GM18517 (cell line): ENCODE measurements at regions not wholly inside any gene's neighbourhood (a gene's known extent, or its start where the extent isn't known, plus 50 kb on each side); places are given as distances from the start of the nearest gene placed in this dataset.

Experiments used
- ATAC-seq: cut with Tn5 transposase; IDR thresholded peaks from one replicate; pipeline ENCODE4 v1.9.1; 2021; ENCODE audit warnings: mild to moderate bottlenecking, moderate library complexity; ENCODE audit not compliant: unreplicated experiment

DNA sequence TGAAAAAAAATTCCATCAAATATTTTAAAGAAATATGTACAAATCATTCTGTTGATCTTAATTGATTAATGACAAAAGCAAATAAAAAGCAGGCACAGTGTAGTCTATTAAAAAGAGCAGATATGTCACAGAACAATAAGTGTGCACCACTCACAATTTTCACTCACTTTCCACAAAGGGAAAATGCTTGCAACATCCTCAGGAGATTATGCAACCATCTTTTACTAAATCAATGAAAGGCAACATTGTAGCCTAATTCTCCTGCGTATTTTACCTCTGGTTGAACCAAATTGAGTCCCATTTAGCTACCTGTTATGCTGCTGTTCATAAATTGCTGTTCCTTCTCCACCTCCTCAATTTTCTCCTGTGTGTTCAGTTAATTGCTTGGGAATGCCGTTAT, 1346.8 kb upstream of the PIK3C3 start:
- ATAC-seq: no peak

DNA sequence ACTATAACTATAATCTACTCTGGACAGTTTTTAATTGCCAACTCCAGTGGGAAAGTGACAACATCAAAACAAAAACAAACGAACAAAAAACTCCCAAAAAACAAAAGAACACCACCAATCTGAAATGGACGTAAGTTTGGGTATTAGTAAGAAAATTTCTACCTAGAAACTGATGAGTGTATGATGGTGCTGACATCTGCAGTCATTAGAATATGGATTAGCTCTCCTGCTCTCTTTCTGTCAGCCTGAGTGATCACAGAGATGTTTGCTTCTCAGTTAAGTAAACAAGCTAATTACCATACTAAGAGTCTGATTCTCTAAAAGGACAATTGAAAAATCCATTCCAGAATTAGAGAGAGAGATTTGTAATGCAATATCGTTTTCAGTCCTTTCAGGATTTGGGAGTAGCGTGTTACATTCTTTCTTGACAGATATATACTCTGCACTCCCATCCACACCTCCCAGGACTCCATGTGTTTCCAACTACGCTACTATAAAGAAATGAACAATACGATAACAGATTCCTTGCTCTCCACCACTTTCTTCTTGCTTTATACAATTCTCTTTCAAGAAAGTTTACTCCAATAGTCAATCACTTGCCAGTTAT, 1347.4 kb upstream of the PIK3C3 start:
- ATAC-seq: no peak

DNA sequence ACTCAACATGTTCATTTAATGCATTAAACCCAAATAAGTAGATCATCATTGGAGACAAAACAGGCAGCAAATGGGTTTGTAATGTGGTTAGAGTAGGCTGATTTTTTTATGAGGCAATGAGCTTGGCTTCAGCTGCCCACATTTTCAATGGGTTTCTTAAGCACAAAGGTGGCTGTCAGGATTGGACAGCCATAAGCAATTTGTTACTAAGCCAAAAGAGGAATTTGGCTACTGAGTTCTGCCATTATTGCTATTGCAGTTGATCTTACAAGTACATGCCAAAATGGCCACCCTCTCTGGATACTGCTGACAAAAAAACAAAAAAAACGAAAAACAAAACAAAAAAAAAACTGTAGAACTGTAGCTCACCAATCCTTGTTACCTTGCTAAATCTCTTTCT, 1348.0 kb upstream of the PIK3C3 start:
- no peak for ATAC-seq

DNA sequence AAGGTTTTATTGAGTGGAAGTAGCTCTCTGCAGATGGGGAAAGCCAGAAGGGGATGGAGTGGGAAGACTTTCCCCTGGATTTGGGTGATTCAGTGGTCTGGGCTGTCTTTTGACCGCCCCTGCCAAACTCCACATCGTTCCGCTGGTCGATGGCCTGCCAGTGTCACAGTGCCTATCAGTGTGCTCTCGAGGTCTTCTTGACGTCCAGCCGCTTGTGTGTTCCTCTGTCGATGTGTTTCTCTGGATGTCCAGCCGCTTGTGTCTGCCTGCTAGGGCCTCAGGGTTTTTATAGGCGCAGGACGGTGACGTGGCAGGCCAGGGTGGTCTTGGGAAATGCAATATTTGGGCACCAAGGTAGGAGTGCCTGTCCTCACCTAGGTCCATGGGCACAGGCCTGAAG, 1371.4 kb upstream of the PIK3C3 start:
- ATAC-seq: no peak

DNA sequence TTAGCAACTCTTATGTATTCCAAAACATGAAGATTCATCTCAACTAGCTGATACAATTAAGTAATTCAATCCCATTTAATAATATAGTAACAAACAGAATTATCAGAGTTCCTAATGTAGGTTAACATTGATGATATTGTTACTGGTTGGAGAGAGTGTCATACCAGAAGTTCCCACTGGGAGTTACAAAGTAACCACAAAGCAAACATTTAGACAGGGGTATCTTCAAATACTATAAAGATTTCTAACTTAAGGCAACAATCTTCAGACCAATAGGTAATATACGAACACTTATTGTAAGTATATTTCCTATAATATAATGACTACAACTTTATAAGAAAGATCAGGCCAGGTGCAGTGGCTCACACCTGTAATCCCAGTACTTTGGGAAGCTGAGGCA, 1372.9 kb upstream of the PIK3C3 start:
- no peak for ATAC-seq

DNA sequence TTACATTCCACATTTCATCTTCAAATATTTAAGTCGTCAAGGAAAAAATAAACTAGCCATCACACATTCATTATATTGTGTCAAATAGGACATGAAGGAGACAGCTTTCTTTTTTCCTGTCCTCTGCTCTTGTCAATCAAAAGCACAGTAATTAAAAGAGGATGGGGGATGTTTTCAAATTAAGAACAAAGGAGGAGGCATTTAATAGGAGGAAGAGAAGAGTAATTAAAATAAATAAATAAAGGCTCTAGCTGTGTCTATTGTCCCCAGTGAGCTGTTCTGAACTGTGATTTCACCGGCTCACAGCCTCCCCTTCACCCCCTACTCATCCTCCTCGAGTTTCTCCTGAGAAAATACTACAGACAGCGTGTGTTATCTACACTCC, 1377.1 kb upstream of the PIK3C3 start:
- no peak for ATAC-seq

DNA sequence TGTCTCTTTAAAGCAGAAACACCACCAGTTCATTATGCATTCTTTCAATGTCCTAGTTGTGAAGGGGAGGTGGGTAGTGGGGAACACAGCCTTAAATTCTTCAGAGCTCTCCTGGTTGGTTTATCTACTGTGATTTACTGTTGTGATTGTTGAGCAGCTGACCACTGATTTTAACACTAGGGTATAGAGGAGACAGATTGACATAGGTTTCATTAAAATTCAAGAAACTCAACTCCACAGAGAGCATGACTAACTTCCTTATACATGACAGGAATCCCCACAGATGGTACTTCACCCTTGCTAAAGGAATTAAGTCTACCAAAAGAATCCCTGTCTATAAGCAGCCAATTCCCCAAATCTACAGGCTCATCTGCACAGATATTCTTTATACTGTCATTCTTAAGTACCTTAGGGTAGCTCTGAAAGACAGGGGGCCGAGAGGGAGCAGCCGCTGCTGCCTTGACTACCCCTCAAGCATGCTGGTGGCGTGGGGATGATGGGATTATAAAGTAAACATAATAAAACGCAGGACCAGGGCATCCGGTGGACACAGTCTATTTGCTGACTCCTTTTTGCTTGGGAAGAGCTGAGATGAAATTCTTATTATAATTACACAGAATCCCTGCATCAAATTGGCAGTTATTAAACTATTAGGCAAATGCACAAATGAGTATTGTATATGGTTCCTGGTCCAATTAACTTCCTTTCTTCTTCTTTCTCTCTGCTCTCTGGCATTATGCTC, 1377.6 kb upstream of the PIK3C3 start:
- ATAC-seq: no peak

DNA sequence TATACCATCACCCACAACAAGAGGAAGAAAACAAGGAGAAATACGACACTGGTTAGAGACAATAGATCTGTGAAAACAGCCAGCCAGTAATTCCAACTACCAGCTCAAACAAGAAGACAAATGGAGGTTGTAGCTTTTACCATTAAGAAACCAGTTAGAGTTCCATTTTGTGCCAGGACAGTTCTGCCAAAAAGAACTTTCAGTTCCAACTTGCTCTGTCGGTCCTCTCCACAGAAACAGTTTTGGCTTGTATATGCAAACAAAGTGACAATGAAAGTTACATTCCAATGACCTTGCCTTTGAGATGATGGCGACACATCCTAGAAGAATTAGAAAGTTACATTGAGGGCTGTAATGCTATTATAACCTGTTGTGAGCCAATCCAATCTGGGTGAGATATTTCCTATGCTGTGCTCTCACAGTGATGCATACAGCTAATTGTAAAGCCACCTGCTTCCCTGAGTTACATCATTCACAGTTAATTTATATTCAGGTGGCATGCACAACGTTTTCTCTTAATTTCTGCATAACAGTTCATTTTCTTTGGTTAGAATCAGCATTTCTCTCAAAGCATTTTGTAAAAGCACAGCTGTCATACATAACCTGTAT, 1378.4 kb upstream of the PIK3C3 start:
- no peak for ATAC-seq

DNA sequence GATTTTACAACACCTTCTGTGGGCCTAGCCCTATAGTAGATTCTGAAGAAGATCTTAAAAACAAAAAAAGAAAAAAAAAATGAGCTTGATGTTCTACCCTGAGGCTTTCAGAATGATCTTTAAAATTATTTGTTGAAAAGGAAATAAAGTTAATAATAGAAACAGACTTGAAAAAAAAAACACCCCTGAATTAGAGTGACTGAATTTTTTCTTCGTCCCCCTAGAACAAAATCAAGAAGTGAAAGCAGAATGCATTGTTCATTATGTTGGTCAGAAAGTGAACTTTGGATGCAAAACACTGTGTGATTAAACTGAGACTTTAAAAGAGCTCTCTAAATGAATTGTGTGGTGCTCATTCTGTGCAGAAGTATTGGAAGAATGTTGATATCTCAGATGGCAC, 1384.4 kb upstream of the PIK3C3 start:
- ATAC-seq: no peak

DNA sequence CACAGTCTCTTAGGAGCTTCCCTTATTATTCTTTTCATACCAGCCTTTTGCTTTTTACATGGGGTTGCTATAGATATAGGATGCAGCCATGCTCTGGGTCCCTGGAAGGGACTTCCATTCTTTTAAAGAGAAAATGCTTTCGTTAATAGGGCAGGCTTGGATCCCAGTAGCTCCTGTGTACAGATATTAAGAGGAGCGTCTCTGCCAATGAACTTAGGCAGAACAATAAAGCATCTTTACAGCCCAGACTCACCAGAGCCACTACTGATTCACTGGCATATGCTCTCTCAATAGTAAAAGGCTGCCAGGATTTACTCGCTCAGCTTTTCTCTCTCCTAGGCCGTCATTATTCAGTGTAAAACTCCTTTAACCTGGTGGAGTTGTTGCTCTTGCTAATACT, 1385.4 kb upstream of the PIK3C3 start:
- no peak for ATAC-seq

DNA sequence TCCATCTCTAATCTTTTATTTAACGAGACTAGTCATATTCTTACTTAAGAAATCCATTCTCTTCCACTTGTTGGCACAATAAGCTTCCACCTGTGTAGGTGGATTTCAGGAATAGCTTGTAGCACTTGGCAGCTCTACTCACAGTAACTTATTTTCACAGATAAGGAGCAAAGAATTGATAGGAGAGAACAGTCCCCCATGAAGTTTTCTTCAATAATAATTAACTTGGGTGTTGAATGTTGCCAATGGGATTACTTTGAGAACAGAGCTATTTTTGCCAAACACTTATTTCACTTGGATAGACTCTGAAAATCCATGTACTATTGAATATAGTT, 1388.6 kb upstream of the PIK3C3 start:
- ATAC-seq: no peak

DNA sequence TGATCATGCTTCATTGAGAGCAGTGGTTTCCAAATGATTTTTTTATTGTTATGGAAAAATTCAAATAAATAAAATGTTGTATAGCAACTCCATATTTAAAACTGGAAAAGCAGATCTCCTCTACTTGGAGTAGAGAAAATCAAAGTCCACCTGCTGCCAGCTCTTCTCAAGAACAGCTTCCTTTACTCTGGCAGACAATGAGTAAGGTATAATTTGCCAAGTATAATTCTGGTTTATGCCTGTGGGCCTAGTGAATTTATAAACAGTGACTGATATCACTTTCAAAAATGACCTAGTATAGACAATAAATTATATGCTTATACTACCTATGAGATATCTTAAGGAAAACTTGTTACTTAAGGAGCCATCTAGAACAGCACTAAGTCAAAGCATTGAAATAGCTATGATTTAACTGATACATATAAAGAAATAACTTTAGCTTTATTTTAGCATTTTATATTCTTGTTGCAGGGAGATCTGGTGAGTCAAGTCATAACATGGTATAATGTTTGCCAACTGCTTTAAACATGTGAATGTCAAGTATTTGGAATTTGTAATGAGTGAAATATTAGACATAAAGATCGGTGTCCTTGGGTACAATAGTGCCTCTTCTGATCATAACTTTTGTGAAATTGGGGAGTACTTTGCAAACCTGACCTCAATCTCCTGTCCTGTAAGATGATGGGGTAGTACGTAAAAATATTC, 1389.1 kb upstream of the PIK3C3 start:
- ATAC-seq: no peak

DNA sequence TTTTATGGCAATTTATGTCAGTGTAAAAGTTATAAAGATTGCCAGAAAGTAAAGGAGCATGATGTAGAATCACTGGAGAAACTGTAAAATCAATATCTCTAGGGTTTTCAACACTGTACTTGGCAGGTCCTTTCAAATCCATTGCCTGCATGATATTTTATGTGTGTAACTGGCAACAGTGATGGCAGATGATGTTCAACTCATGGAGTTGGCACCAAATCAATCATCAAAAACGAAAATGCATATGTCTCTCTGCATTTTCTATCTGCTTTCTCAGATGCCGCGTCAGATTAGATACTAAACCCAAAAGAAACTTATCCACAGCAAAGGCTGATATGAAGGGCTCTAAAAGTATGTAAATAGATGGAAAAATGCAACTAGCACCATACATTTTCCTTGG, 1395.5 kb upstream of the PIK3C3 start:
- no peak for ATAC-seq

DNA sequence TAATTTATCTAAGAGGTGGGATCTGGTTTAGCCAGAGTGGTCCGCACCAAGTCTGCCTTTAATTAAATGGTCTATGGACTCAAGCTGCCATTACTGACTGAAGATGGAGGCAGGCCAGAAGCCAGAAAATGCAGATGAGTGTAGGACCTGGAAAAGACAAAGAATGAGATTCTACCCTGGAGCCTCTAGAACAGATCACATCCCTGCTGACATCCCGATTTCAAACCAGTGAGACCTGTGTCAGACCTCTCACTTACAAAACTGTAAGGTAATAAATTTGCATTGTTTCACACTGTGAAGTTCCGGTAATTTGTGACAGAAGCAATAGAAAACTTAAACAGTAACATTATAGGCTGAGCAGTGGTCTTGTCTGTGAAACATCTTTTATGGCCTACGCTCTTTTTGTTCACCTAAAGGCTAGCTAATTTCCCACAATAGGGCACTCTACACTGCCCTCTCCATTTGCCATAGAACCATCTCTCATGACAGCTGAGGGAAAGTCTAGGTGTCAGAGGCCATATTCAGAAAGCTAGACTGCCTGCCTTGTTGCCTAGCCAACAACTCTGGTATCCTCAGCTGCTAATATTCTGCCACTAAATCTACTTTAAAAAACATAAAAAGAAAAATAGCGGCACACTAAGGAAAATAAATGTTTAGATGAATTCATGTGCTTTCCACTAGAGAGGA, 1396.2 kb upstream of the PIK3C3 start:
- no peak for ATAC-seq

DNA sequence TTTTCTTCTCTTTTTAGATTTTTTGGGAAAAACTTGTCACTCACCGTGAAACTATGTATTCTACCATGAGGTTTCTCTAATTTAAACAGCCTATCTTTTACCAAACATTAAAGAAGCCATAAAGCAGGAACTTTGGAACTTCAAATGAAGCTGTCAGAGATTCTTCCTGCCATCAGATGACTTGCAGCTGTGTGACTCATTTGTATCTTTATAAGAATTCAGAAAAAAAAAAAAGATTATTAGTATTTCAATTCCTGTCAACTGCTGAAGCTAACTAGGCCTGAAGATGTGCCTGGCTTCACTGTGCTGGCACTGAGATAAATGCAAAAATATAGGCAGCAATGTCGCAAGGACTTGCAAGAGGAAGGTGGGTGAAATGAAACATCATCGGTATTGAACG, 1399.1 kb upstream of the PIK3C3 start:
- no peak for ATAC-seq

DNA sequence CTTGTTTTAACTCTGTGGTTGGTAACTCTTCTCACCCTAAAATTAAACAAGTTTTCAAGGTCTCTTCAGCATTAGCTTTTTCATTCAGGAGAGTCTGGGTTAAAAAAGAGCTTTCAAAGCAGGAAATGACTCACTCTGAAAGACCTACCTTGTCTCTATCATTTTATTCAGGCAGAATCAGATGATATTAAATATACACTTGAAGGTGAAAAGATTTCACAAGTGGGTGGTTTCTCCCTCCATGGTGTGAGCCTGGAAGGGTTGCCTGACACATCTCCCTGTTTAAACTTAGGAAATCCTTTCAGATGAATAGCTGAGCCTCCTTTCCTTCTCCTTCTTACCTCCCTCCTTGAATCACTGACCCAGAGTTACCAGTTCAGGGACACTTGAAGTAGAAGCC, 1402.0 kb upstream of the PIK3C3 start:
- no peak for ATAC-seq

DNA sequence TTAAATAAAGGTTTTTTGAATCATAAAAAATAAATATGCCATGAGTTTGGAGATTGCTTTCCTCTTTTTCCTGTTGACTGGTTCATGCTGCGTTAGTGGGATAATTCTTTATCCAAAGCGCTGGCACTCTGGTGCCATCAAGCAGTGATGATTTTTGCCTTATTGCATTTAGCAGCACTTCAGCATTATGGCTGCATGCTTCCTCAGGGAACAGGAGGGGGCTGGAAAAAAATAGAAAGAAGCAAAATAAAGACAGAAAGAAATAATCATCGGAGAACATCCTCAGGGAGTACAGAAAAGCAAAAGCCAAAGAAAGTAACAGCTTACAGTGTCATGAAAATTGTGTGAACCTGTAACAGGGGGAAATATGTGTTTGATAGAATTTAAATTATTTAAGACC, 1408.2 kb upstream of the PIK3C3 start:
- ATAC-seq: no peak

DNA sequence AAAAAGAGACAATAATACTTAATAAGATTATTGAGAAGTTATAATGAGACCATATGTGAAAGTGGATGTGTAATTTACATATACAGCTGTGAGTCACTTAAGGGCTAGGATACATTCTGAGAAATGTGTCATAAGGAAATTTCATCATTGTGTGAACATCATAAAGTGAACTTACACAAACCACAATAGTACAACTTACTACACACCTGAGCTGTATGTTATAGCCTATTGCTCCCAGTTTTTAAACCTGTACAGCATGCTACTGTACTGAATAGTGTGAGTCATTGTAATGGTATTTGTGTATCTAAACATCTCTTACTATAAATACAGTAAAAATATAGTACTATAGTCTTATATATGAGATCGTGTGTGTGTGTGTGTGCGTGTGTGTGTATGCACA, 1420.3 kb upstream of the PIK3C3 start:
- no peak for ATAC-seq

DNA sequence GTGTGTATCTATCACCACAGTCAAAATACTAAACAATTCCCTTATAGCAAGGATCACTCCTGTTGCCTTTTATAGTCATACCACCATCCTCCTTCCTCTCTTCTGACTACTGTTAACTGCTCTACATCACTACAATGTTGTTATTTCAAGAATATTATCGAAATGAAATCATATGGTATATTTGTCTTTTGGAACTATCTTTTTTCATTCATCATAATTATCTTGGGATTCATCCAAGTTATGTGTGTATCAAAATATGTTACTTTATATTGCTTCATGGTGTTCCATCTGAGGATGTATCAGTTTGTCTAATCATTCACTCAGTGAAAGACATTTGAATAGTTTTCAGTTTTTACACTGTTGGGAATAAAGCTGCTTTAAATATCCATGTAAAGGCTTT, 1423.0 kb upstream of the PIK3C3 start:
- ATAC-seq: no peak

DNA sequence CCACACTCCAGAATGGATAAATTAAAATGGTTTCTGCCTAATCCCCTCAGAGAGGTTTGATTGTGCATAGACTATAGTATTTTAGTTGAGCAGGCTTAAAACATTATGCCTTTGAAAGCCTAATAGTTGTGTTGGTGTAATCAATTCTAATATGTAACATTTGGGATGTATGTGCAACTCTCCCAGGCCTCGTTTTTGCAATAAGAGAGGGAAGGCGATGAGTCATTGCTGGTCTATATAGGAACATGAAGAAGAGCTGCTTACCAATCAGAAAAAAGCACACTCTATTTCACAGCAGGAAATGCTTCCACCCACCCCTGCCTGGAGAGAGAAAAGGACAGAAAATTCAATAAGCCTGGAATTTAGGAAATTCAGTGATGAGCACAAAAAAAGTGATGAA, 1424.0 kb upstream of the PIK3C3 start:
- no peak for ATAC-seq

DNA sequence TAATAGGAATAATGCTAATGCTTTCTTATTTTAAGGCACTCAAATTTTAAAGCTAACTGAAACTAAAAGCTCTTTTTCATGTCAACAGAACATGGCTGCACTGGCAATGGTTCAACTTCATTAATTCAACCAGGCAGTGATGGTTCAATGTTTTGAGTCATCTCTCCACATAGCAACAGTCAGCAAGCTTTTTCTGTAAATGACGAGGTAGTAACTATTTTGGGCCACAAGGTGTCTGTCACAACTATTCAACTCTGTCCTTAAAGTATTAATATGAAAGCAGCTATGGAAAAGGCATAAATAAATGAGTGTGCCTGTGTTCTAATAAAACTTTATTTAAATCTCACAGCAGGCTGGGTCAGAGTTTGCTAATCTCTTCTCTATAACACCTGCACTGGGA, 1425.6 kb upstream of the PIK3C3 start:
- no peak for ATAC-seq

DNA sequence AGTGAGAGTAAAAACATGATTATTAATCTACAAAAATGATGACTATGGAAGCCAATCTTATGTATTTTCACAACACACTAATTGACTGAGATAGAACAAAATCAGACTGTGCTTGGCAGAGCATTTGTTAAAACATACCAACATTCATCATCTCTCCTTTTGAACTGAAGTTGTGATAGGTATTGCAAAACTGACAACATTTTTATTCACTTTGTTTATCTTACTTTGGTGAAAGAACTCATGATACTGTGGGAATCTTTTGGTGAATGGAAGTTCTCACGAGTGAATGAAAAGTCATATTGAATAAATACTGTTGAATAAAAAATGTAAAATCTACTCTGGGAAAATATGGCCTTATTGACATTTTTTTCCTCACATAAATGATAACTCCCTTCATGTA, 1430.2 kb upstream of the PIK3C3 start:
- ATAC-seq: no peak
